Epithelial cell of proximal tubule (primary cell): ENCODE measurements at regions not wholly inside any gene's neighbourhood (a gene's known extent, or its start where the extent isn't known, plus 50 kb on each side); places are given as distances from the start of the nearest gene placed in this dataset.

Experiments
- DNase-seq: peaks from one replicate; pipeline ENCODE4 v3.0.0-alpha.2; 2011; ENCODE audit warnings: low read depth
- H3K4me3 ChIP-seq: 2 replicates; pipeline ENCODE4 v1.5.1; 2011; ENCODE audit warnings: low read depth, mild to moderate bottlenecking, low read length
- CTCF ChIP-seq: conservative IDR thresholded peaks from 2 replicates; pipeline ENCODE4 v1.5.1; 2012; ENCODE audit warnings: low read depth, mild to moderate bottlenecking, low read length

- TF ChIP-seq CTCF, result no peak
- no peak overlapping the region for H3K4me3 ChIP-seq
- no peak for DNase-seq
These were observed 302.8 kb upstream of the SEMA3C start for GRCh38 chr7:81221527-81222217.

- no peak overlapping the region for H3K4me3 ChIP-seq
- DNase-seq, result no peak
- TF ChIP-seq CTCF, result no peak
These were observed 299.7 kb upstream of the SEMA3C start for GRCh38 chr7:81218480-81219106.

GRCh38 chr7:81213394-81213793 lies 294.5 kb upstream of the SEMA3C start:
- no peak overlapping the region for H3K4me3 ChIP-seq
- no peak for DNase-seq
- TF ChIP-seq CTCF, result no peak

- no peak for DNase-seq
- no peak for TF ChIP-seq CTCF
- no peak overlapping the region for H3K4me3 ChIP-seq
These were observed 293.1 kb upstream of the SEMA3C start for GRCh38 chr7:81211934-81212320.

- no peak for DNase-seq
- no peak for TF ChIP-seq CTCF
- H3K4me3 ChIP-seq, result no peak overlapping the region
These were observed 292.5 kb upstream of the SEMA3C start for GRCh38 chr7:81211204-81211933.

- no peak for TF ChIP-seq CTCF
- H3K4me3 ChIP-seq, result no peak overlapping the region
- no peak for DNase-seq
These were observed 291.6 kb upstream of the SEMA3C start for GRCh38 chr7:81210137-81211064.
